Mesodermal cell (in vitro differentiated cells): ENCODE measurements at regions not wholly inside any gene's neighbourhood (a gene's known extent, or its start where the extent isn't known, plus 50 kb on each side); places are given as distances from the start of the nearest gene placed in this dataset.
A peak's percentile ranks its signal among the peaks of the same experiment; 100 is the strongest.

Experiments used
- H3K27ac ChIP-seq: 2 replicates; pipeline ENCODE4 v1.7.0; 2013; ENCODE audit warnings: mild to moderate bottlenecking, low read depth, low read length, moderate library complexity; ENCODE audit not compliant: severe bottlenecking
- H3K36me3 ChIP-seq: 2 replicates; pipeline ENCODE4 v1.7.1; 2013; ENCODE audit warnings: mild to moderate bottlenecking, low read length, moderate library complexity; ENCODE audit not compliant: control insufficient read depth, insufficient read depth
- H3K4me1 ChIP-seq: one replicate; pipeline ENCODE4 v1.7.1; 2013; ENCODE audit warnings: mild to moderate bottlenecking, low read length; ENCODE audit not compliant: insufficient read depth, control insufficient read depth, poor library complexity, severe bottlenecking
- H3K4me3 ChIP-seq: 2 replicates; pipeline ENCODE4 v1.7.0; 2013; ENCODE audit warnings: low read length, control low read depth, mild to moderate bottlenecking; ENCODE audit not compliant: insufficient read depth, poor library complexity, severe bottlenecking; ENCODE audit errors: extremely low read depth
- H3K9me3 ChIP-seq: 2 replicates; pipeline ENCODE4 v1.7.1; 2013; ENCODE audit warnings: mild to moderate bottlenecking, low read length, moderate library complexity; ENCODE audit not compliant: control insufficient read depth
- WGBS, 2 experiments: methylation state at CpG; one replicate each; pipeline ENCODE4 v1.1.5; 2013; ENCODE audit warnings: missing lambda C conversion rate in 2 of 2; ENCODE audit not compliant: insufficient coverage in 2 of 2; 5-methylcytosine and 5-hydroxymethylcytosine counted together

GRCh38 chr12:87846045-87846444, 183.2 kb downstream of the C12orf50 start:
- Histone ChIP-seq H3K9me3 (no peaks in the 10 kb centered on the region), H3K36me3 (no peaks in the 10 kb centered on the region), H3K4me3 (no peak overlapping the region), H3K27ac (no peak overlapping the region), H3K4me1 (no peaks in the 10 kb centered on the region)
- WGBS, 2 experiments: 46 to 73% methylated on average over 1 to 2 of the region's 2 CpGs

DNA sequence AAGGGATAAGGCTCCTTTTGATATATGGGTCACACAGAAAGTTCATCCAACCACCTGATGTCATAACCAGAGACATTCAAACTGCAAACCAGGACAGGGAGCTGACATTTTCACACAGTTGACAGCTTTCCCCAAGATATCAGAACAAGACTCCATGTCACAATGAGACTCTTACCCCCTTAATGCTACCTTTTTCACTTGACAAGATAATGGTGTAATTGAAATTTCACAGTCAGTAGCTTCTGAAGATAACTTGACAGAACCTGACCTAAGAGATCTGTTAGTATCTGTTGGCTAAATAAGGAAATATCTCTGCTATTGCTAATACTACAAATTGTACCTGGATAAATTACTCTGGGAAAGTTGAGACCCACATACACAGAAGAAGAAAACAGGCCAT, 187.3 kb downstream of the C12orf50 start:
- Histone ChIP-seq H3K36me3 (no peaks in the 10 kb centered on the region), H3K27ac (no peak overlapping the region), H3K4me1 (no peaks in the 10 kb centered on the region), H3K9me3 (no peaks in the 10 kb centered on the region), H3K4me3 (no peak overlapping the region)

DNA sequence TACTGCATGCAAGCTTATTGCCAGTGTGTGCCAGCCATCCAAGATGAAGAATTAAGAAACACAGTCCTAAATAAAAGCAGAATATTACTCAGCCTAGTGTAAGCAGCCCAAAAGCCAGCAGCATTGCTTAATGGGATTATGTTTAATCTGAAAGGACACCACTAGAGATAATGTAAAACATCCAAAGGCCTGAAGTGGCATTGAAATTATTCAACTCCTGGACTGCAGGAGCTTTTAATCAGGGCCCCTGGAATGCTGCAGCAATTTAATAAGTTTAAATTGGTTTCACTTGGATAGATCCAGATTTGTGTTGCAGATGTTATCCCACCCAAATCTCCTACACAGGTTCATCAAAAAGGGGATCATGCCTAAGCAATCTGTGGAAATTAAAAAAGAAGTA, 193.0 kb downstream of the C12orf50 start:
- no peak overlapping the region for H3K27ac ChIP-seq
- no peak overlapping the region for H3K4me3 ChIP-seq
- H3K4me1 ChIP-seq: no peaks in the 10 kb centered on the region
- no peaks in the 10 kb centered on the region for H3K36me3 ChIP-seq
- no peaks in the 10 kb centered on the region for H3K9me3 ChIP-seq

- Histone ChIP-seq H3K4me1 (peaks cover 17% of the 10 kb centered on the region), H3K36me3 (no peaks in the 10 kb centered on the region), H3K27ac (no peak overlapping the region), H3K4me3 (no peak overlapping the region), H3K9me3 (no peaks in the 10 kb centered on the region)
- WGBS, 2 experiments: 100% methylated on average over 4 of the region's 6 CpGs; no CpG with 5 or more reads in 1 of the 2 experiments
Measured at GRCh38 chr12:87828382-87828973, 200.7 kb downstream of the C12orf50 start.

DNA sequence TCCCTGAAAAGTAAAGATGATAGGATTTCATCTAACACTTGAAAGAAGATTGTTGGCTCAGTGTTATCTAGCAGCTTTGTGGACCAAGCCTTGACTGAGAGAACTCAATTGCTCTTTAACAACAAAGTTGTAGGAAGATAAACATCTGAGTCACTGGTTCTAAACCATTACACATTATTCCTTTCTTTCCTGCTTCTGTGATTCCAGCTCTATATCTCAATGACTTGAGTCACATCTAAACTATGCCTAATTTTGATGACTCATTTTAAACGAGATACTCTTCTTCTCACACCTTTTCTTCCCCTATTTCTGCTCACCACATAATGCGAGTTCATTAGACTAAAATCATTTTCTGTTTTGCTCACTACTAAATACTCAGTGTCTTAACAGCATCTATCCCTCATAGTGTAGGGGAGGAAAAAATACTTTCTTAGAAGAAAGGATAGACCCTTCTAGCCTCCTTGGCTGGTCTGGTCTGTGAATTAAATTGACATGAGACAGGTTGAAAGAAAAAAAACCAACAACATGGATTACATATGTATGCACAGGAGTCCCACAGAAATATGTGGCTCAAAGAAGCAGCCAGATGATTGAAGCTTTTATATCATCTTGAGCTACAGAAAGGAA, 201.4 kb downstream of the C12orf50 start:
- Histone ChIP-seq H3K4me3 (no peak overlapping the region), H3K9me3 (no peaks in the 10 kb centered on the region), H3K27ac (peak overlapping the region; percentile 75), H3K4me1 (peaks cover 17% of the 10 kb centered on the region), H3K36me3 (no peaks in the 10 kb centered on the region)
- 29% methylated on average over 1 of the region's 2 CpGs; no CpG with 5 or more reads in 1 of the 2 experiments for WGBS, 2 experiments

GRCh38 chr12:87822923-87823322, 206.3 kb downstream of the C12orf50 start:
- H3K27ac ChIP-seq: no peak overlapping the region
- no peak overlapping the region for H3K4me3 ChIP-seq
- H3K9me3 ChIP-seq: no peaks in the 10 kb centered on the region
- no peaks in the 10 kb centered on the region for H3K36me3 ChIP-seq
- H3K4me1 ChIP-seq: peaks cover 14% of the 10 kb centered on the region
- WGBS, 2 experiments: no CpG with 5 or more reads among the region's 1 CpG

DNA sequence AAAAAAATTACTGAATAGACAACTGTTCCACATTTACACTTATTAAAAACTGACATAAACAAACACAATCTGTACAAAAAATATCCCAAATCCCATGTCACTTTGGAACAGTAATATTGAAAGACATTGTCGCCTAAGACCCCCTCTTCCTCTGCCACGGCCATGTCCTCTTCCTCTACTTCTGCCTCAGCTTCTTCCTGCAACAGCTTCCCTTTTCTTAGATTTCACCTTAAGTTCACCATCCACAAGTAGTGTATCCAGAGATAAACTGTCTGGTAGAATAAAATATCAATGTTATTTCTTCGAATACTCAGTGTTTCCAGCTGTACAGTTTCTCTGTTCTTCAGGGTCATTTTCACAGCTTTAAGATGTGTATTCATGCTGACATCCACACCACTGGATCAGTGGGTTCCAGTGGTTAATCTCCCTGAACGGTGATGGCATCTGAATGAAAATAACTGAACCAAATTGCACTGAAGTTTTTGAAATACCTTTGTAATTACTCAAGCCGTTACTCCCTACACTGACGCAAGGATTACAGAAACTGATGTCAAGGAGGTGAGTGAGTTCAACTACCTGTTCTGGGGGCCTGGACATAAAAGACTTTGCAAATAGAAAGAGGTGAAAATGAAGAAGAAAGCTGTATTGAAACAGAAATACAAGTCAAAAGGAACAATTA, 208.5 kb downstream of the C12orf50 start:
- H3K9me3 ChIP-seq: no peaks in the 10 kb centered on the region
- 94 to 100% methylated on average over 2 to 3 of the region's 6 CpGs for WGBS, 2 experiments
- H3K4me3 ChIP-seq: no peak overlapping the region
- peaks cover 6% of the 10 kb centered on the region for H3K4me1 ChIP-seq
- H3K36me3 ChIP-seq: no peaks in the 10 kb centered on the region
- no peak overlapping the region for H3K27ac ChIP-seq

DNA sequence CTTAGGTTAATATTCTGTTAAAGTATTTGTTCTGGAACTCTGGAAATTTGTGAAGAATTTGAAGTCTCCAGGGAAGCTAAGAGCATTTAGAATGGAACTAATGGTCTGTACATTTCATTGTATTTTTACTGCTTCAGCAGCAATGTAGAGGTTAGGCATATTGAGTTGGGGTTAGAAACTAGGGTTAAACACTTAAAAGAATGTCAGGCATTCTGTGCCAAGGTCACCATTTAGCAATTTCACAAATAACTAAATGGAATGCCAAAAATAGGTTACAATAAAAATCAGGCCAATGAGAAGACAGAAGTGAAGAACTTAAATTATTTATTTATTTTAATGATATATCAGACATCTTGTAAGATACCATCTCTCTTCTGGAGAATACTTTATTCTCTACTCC, 210.8 kb downstream of the C12orf50 start:
- no peaks in the 10 kb centered on the region for H3K36me3 ChIP-seq
- H3K9me3 ChIP-seq: no peaks in the 10 kb centered on the region
- no peak overlapping the region for H3K27ac ChIP-seq
- no peak overlapping the region for H3K4me3 ChIP-seq
- H3K4me1 ChIP-seq: peaks cover 8% of the 10 kb centered on the region

DNA sequence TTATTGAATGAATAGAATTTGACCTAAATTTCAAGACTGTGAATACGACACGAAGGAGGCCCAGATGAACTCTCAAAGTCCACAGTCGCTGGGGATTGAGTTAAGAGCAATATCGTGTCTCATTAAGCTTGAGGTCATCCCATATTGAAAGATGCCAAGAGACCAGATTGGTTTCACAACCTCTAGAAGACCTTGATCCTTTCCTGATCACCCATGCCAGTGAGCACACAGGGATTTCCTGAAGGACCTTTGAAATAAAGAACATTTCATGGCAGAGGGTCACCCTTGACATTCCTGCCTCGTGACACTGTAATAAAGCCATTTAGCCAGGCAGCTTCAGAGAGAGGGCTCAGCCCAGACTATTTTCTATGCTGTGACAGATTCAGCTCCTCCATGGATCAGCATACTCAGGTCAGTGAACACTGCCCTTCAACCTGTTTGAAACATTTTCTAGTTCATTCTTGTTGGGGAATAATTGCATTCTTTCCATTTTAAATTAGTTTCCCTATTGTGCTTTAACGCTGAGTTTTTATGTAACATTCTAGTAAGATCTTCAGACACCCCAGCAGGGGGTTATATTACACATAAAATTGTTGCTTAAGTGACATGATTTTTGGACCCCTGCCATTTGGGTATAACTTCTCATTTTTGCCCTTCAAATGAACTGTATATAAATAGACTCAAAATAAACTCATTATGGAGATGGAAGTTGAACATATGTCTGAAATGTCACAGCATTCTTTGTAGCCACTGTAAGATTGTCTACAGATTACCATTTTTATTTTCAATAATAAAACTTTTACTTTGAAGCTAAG, 213.2 kb downstream of the C12orf50 start:
- Histone ChIP-seq H3K27ac (no peak overlapping the region), H3K36me3 (no peaks in the 10 kb centered on the region), H3K4me3 (no peak overlapping the region), H3K9me3 (no peaks in the 10 kb centered on the region), H3K4me1 (peaks cover 12% of the 10 kb centered on the region)
- WGBS, 2 experiments: 82 to 99% methylated on average over 3 to 5 of the region's 6 CpGs

DNA sequence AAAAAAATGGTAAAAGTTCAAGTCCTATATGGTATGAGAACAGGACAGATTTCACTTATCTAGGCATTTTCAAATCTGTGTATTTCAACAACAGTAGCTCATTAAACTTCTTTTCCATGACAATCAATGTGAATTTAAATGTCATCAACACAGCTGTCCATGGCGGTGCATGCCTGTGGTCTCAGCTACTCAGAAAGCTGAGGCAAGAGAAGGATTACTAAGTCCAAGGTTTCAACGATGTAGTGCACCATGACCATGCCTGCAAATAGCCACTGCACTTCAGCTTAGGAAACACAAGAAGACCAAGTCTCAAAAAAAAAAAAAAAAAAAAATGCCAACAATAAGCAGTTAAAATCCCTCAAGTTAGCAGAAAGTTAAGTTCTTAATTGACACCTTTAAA, 214.6 kb downstream of the C12orf50 start:
- no peak overlapping the region for H3K4me3 ChIP-seq
- H3K27ac ChIP-seq: no peak overlapping the region
- H3K4me1 ChIP-seq: peaks cover 13% of the 10 kb centered on the region
- H3K9me3 ChIP-seq: no peaks in the 10 kb centered on the region
- no peaks in the 10 kb centered on the region for H3K36me3 ChIP-seq
- WGBS, 2 experiments: 93 to 100% methylated on average over 1 to 2 of the region's 2 CpGs
